ENCODE measurements at regions not wholly inside any gene's neighbourhood (a gene's known extent, or its start where the extent isn't known, plus 50 kb on each side); places are given as distances from the start of the nearest gene placed in this dataset.
A peak's percentile ranks its signal among the peaks of the same experiment; 100 is the strongest.

GRCh38 chr4:122034619-122035018 is 82.8 kb upstream of the TRPC3 start:
- DNase-seq (ENCODE audit: low read depth): no peak

GRCh38 chr4:122027203-122027602 is 75.3 kb upstream of the TRPC3 start:
- no peak for DNase-seq (ENCODE audit: low read depth)

GRCh38 chr4:122017296-122017695 is 65.4 kb upstream of the TRPC3 start:
- peak; percentile 11 for DNase-seq (ENCODE audit: low read depth)

GRCh38 chr4:122015203-122015602 is 63.3 kb upstream of the TRPC3 start:
- no peak for DNase-seq (ENCODE audit: low read depth)

GRCh38 chr4:122012735-122013134 is 60.9 kb upstream of the TRPC3 start:
- DNase-seq (ENCODE audit: low read depth): peak; percentile 74

GRCh38 chr4:122010610-122011009 is 58.8 kb upstream of the TRPC3 start:
- DNase-seq (ENCODE audit: low read depth): peak; percentile 71

GRCh38 chr4:122009524-122009923 is 57.7 kb upstream of the TRPC3 start:
- no peak for DNase-seq (ENCODE audit: low read depth)

- DNase-seq (ENCODE audit: low read depth): no peak
Observed at GRCh38 chr4:122007016-122007415, 55.2 kb upstream of the TRPC3 start.

GRCh38 chr4:122005064-122005755 is 53.4 kb upstream of the TRPC3 start:
- peak; percentile 40 for DNase-seq (ENCODE audit: low read depth)

GRCh38 chr4:122003335-122003734 is 51.5 kb upstream of the TRPC3 start:
- DNase-seq (ENCODE audit: low read depth): peak; percentile 44

Measured in amniotic epithelial cell (primary cell).